K562 (cell line): ENCODE measurements at regions not wholly inside any gene's neighbourhood (a gene's known extent, or its start where the extent isn't known, plus 50 kb on each side); places are given as distances from the start of the nearest gene placed in this dataset.

Experiments used
- ATAC-seq: fragments of 200-7000 bp; cut with Tn5 transposase; 3 replicates; pipeline ENCODE4 v1.9.1; 2020; ENCODE audit warnings: moderate library complexity
- BruUV-seq: library from RNA; stranded (reverse); fragments of 400-500 nt; replicated peaks from 2 replicates; lab custom pipeline; 2021; lab: Mats Ljungman, UMichigan
- CTCF ChIA-PET: fragments of 300-600 bp; formaldehyde crosslinking; extraction: SDS; loops from one replicate; lab custom pipeline; 2021; ENCODE audit warnings: low intra/inter-chr PET ratio; lab: Yijun Ruan, JAX
- POLR2A ChIA-PET: fragments of 300-600, 350-650 bp; sonication (Branson Sonifier 250); formaldehyde crosslinking; extraction: SDS; loops from one replicate; lab custom pipeline; 2021; ENCODE audit warnings: antibody characterized with exemption, inconsistent platforms; lab: Yijun Ruan, JAX
- DNase-seq, 4 experiments: peaks; one replicate each; pipeline versions ENCODE4 v3.0.0 to v3.0.0-alpha.2; 2011 to 2018; ENCODE audit warnings: low spot score in 3 of 4, mixed read lengths in 3 of 4; ENCODE audit errors: extremely low read depth in 1 of 4
- FAIRE-seq: peaks from 2 replicates; lab custom pipeline; 2011; peaks lifted over from hg19 to GRCh38; lab: Jason Lieb, UNC
- H2AFZ ChIP-seq: 2 replicates; pipeline ENCODE4 v1.6.0; 2011; ENCODE audit warnings: low read depth, low read length, control low read depth, inconsistent platforms
- H3K27ac ChIP-seq: fragments of 200-600 bp; 3 replicates; pipeline ENCODE4 v1.8.0; 2011; ENCODE audit warnings: low read depth, mild to moderate bottlenecking, control low read depth, inconsistent platforms, low read length, moderate library complexity, mixed read lengths; ENCODE audit errors: extremely low read depth
- H3K27me3 ChIP-seq, 2 experiments: fragments of 300-600 bp in 1 of 2; 2 replicates in 1 of 2; 3 replicates in 1 of 2; pipeline versions ENCODE4 v1.6.0 to v1.8.0; 2011; ENCODE audit warnings: inconsistent platforms in 2 of 2, low read length in 2 of 2, mild to moderate bottlenecking in 1 of 2, mixed read lengths in 1 of 2, moderate library complexity in 1 of 2; ENCODE audit not compliant: control insufficient read depth in 2 of 2, insufficient read depth in 2 of 2
- H3K36me3 ChIP-seq: fragments of 300-600 bp; 3 replicates; pipeline ENCODE4 v1.8.0; 2011; ENCODE audit warnings: mild to moderate bottlenecking, low read length, inconsistent platforms; ENCODE audit not compliant: control insufficient read depth, insufficient read depth
- H3K4me1 ChIP-seq, 2 experiments: fragments of 200-600 bp in 1 of 2; replicated peaks in 1 of 2; 2 replicates in 1 of 2; 3 replicates in 1 of 2; pipeline versions ENCODE4 v1.5.1 to v1.8.0; 2011; ENCODE audit warnings: inconsistent platforms in 2 of 2, low read length in 2 of 2, mild to moderate bottlenecking in 1 of 2, mixed read lengths in 1 of 2, moderate library complexity in 1 of 2; ENCODE audit not compliant: control insufficient read depth in 2 of 2, insufficient read depth in 2 of 2
- H3K4me2 ChIP-seq: 2 replicates; pipeline ENCODE4 v1.6.1; 2011; ENCODE audit warnings: low read length, control low read depth, inconsistent platforms, mixed read lengths; ENCODE audit not compliant: insufficient read depth
- H3K4me3 ChIP-seq: fragments of 200-600 bp; sonication (generic), shearing (Covaris generic); 2 replicates; pipeline ENCODE4 v1.5.1; 2016; ENCODE audit warnings: control low read depth, inconsistent platforms
- H3K79me2 ChIP-seq: fragments of 200-600 bp; 3 replicates; pipeline ENCODE4 v1.8.0; 2011; ENCODE audit warnings: low read length, inconsistent platforms; ENCODE audit not compliant: control insufficient read depth, insufficient read depth
- H3K9ac ChIP-seq, 2 experiments: 2 replicates each; pipeline versions ENCODE4 v1.6.0 to v1.6.1; 2011; ENCODE audit warnings: low read depth in 2 of 2, low read length in 2 of 2, control low read depth in 1 of 2, inconsistent platforms in 1 of 2, mild to moderate bottlenecking in 1 of 2, mixed read lengths in 1 of 2; ENCODE audit not compliant: insufficient read depth in 1 of 2
- H3K9me1 ChIP-seq: one replicate; pipeline ENCODE4 v1.6.0; 2011; ENCODE audit warnings: inconsistent platforms, mild to moderate bottlenecking, low read length, moderate library complexity; ENCODE audit not compliant: control insufficient read depth, insufficient read depth
- H3K9me3 ChIP-seq: replicated peaks from 2 replicates; pipeline ENCODE4 v1.5.1; 2011; ENCODE audit warnings: low read depth, low read length, inconsistent platforms; ENCODE audit not compliant: control insufficient read depth, insufficient read depth
- H4K20me1 ChIP-seq: replicated peaks from 2 replicates; pipeline ENCODE4 v1.6.1; 2011; ENCODE audit warnings: low read length, inconsistent platforms, mixed read lengths; ENCODE audit not compliant: control insufficient read depth, insufficient read depth
- KDM1A ChIP-seq, 2 experiments: fragments of 450-650 bp; IDR thresholded peaks; 2 replicates each; pipeline ENCODE4 v1.6.1; 2016; ENCODE audit warnings: mild to moderate bottlenecking in 2 of 2
- KLF1 ChIP-seq: fragments of 450-650 bp; IDR thresholded peaks from 2 replicates; pipeline ENCODE4 v1.6.1; 2016; ENCODE audit warnings: missing genetic modification characterization, missing compliant biosample characterization
- TAF1 ChIP-seq: IDR thresholded peaks from 2 replicates; pipeline ENCODE4 v1.6.1; 2011; ENCODE audit warnings: mild to moderate bottlenecking, low read length, moderate library complexity; ENCODE audit not compliant: insufficient read depth, control insufficient read depth, severe bottlenecking; ENCODE audit errors: extremely low read depth
- TAF7 ChIP-seq: fragments of 450-650 bp; IDR thresholded peaks from 2 replicates; pipeline ENCODE4 v1.6.1; 2016; ENCODE audit warnings: missing genetic modification characterization, missing compliant biosample characterization
- ZFP36 ChIP-seq: fragments of 150-350 bp; IDR thresholded peaks from 2 replicates; pipeline ENCODE4 v1.6.1; 2018; ENCODE audit warnings: low read length, low read depth; ENCODE audit not compliant: partially characterized antibody
- ZNF239 ChIP-seq: fragments of 250-450 bp; sonication (Bioruptor Pico); IDR thresholded peaks from 2 replicates; pipeline ENCODE4 v1.4.0; 2020; ENCODE audit warnings: mild to moderate bottlenecking
- ZNF354B ChIP-seq: fragments of 250-450 bp; sonication (Bioruptor Pico); IDR thresholded peaks from 2 replicates; pipeline ENCODE4 v1.4.0; 2020
- WGBS: fragments of 100-300 bp; shearing (Covaris generic); methylation state at CpG from one replicate; pipeline ENCODE4 v1.1.6; 2016; ENCODE audit warnings: low coverage, mixed read lengths; ENCODE audit not compliant: insufficient coverage; ENCODE audit errors: missing lambda C conversion rate; 5-methylcytosine and 5-hydroxymethylcytosine counted together
- in situ Hi-C: fragments of 300-500 bp; cut with MboI; formaldehyde crosslinking; loops from 4 replicates; pipeline ENCODE4 v1.15.0; 2018; ENCODE audit warnings: inconsistent platforms, mixed read lengths
- intact Hi-C: fragments of 100-400 bp; cut with micrococcal nuclease; formaldehyde crosslinking; loops from 2 replicates; pipeline ENCODE4 v1.14.2; 2022
- TF ChIP-seq, protein P1 (sequence below), 3 experiments: IDR thresholded peaks in 2 of 3; conservative IDR thresholded peaks in 1 of 3; 2 replicates each; pipeline ENCODE4 v1.5.1; 2011 to 2012; ENCODE audit warnings: low read length in 3 of 3, mild to moderate bottlenecking in 3 of 3, control low read depth in 2 of 3, improper control_type of control experiment in 1 of 3, inconsistent platforms in 1 of 3, low read depth in 1 of 3, mixed read lengths in 1 of 3, moderate library complexity in 1 of 3; ENCODE audit not compliant: insufficient read depth in 2 of 3

DNA sequence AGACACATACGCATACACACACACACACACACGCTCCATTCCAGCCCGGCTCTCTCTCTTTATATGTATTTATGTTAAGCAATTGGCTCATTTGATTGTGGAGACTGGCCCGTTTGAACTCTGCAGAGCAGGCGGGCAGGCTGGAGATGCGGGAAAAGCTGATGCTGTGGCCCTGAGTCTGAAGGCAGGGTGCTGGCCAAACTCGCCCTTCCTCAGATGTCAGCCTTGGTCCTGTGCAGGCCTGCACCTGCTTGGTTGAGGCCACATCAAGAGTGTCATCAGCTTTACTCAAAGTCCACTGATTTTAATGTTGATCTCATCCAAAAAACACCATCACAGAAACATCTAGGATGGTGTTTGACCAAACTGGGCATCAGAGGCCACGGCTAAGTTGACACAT is 569.3 kb downstream of the TBC1D22A start (continued):
- TF ChIP-seq, protein P1, sequence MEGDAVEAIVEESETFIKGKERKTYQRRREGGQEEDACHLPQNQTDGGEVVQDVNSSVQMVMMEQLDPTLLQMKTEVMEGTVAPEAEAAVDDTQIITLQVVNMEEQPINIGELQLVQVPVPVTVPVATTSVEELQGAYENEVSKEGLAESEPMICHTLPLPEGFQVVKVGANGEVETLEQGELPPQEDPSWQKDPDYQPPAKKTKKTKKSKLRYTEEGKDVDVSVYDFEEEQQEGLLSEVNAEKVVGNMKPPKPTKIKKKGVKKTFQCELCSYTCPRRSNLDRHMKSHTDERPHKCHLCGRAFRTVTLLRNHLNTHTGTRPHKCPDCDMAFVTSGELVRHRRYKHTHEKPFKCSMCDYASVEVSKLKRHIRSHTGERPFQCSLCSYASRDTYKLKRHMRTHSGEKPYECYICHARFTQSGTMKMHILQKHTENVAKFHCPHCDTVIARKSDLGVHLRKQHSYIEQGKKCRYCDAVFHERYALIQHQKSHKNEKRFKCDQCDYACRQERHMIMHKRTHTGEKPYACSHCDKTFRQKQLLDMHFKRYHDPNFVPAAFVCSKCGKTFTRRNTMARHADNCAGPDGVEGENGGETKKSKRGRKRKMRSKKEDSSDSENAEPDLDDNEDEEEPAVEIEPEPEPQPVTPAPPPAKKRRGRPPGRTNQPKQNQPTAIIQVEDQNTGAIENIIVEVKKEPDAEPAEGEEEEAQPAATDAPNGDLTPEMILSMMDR (IDR thresholded peaks at IDR 0.05 in 2 of 3, conservative IDR thresholded peaks at IDR 0.05 in 1 of 3; ENCODE audit: insufficient read depth in 2 of 3, low read depth in 1 of 3, low read length in 3 of 3): no peak
- TF ChIP-seq ZNF239 (CRISPR knock-in tag): no peak
- no peak for TF ChIP-seq KLF1 (tag)
- no peak for TF ChIP-seq ZNF354B (CRISPR knock-in tag)
- TF ChIP-seq TAF1: no peak
- TF ChIP-seq TAF7: no peak
- TF ChIP-seq, all 486 proteins: peak for 0

- H3K27ac ChIP-seq: no peak overlapping the region
- no peak overlapping the region for H3K9ac ChIP-seq
- ATAC-seq (no peak), FAIRE-seq (no peak), DNase-seq (no peak)
- in situ Hi-C loops: no loop called here
- H3K4me3 ChIP-seq: no peak overlapping the region
- peaks cover 0 to 23% of the 10 kb centered on the region in 2 experiments; a peak in 3 of 5 replicates for H3K27me3 ChIP-seq
- no peaks in the 10 kb centered on the region for H3K79me2 ChIP-seq
- CTCF ChIA-PET: no interaction called here
- WGBS: 2% methylated on average over 17 of the region's 18 CpGs
- no peaks in the 10 kb centered on the region for H3K4me1 ChIP-seq
- intact Hi-C loops: no loop called here
- H3K36me3 ChIP-seq: no peaks in the 10 kb centered on the region
- H3K9me1 ChIP-seq: no peaks in the 10 kb centered on the region
- no TSS peak for BruUV-seq
- no peak overlapping the region for H3K4me2 ChIP-seq
- TF ChIP-seq KDM1A (IDR thresholded peaks at IDR 0.05) (0 out of 4 replicates have a peak, but pooled peaks of 1 of the 2 experiments have one; percentile 27), ZFP36 (no peak)
- no peaks in the 10 kb centered on the region for H3K9me3 ChIP-seq
- POLR2A ChIA-PET: no interaction called here
- H4K20me1 ChIP-seq: no peaks in the 10 kb centered on the region
- no peak overlapping the region for H2AFZ ChIP-seq
Observed at GRCh38 chr22:47329727-47330650, 567.5 kb downstream of the TBC1D22A start.
